SK-N-SH (cell line): ENCODE measurements at regions not wholly inside any gene's neighbourhood (a gene's known extent, or its start where the extent isn't known, plus 50 kb on each side); places are given as distances from the start of the nearest gene placed in this dataset.

Experiments
- CTCF ChIA-PET: fragments of 300-600, 350-600 bp; formaldehyde crosslinking; extraction: SDS; loops from one replicate; lab custom pipeline; 2021; lab: Yijun Ruan, JAX
- POLR2A ChIA-PET: fragments of 350-600 bp; sonication (Branson Sonifier 250); formaldehyde crosslinking; extraction: SDS; loops from one replicate; lab custom pipeline; 2020; ENCODE audit warnings: antibody characterized with exemption, inconsistent platforms; lab: Yijun Ruan, JAX
- DNase-seq: peaks from one replicate; pipeline ENCODE4 v3.0.0; 2012
- H2AFZ ChIP-seq: fragments of 200-600 bp; sonication (generic); 2 replicates; pipeline ENCODE4 v1.8.1; 2016; ENCODE audit warnings: antibody characterized with exemption, mild to moderate bottlenecking, low read depth
- H3F3A ChIP-seq: fragments of 200-600 bp; sonication (generic); replicated peaks from 2 replicates; pipeline ENCODE3; 2016; ENCODE audit warnings: antibody characterized with exemption, mild to moderate bottlenecking; ENCODE audit not compliant: insufficient read depth
- H3K27ac ChIP-seq, 2 experiments: fragments of 200-500 bp in 1 of 2; fragments of 200-600 bp in 1 of 2; sonication (Bioruptor generic) in 1 of 2; sonication (generic), shearing (Covaris generic) in 1 of 2; 2 replicates each; pipeline versions ENCODE4 v1.5.1 to v1.6.1; 2014 to 2016; ENCODE audit warnings: low read depth in 2 of 2, inconsistent platforms in 1 of 2, low read length in 1 of 2, mild to moderate bottlenecking in 1 of 2, mixed read lengths in 1 of 2
- H3K27me3 ChIP-seq: fragments of 200-600 bp; sonication (generic), shearing (Covaris generic); 2 replicates; pipeline ENCODE4 v1.6.1; 2016; ENCODE audit warnings: mixed run types; ENCODE audit not compliant: insufficient read depth
- H3K36me3 ChIP-seq, 2 experiments: fragments of 200-500 bp in 1 of 2; fragments of 200-600 bp in 1 of 2; sonication (Bioruptor generic) in 1 of 2; sonication (generic) in 1 of 2; replicated peaks in 1 of 2; 2 replicates each; pipeline versions ENCODE3 to v1.5.1; 2014 to 2016; ENCODE audit warnings: low read length in 1 of 2, mild to moderate bottlenecking in 1 of 2; ENCODE audit not compliant: insufficient read depth in 2 of 2, control insufficient read depth in 1 of 2
- H3K4me1 ChIP-seq, 2 experiments: fragments of 200-500 bp in 1 of 2; fragments of 200-600 bp in 1 of 2; sonication (Bioruptor generic) in 1 of 2; sonication (generic), shearing (Covaris generic) in 1 of 2; 2 replicates each; pipeline versions ENCODE4 v1.5.1 to v1.6.1; 2014 to 2016; ENCODE audit warnings: low read depth in 1 of 2, low read length in 1 of 2, mixed run types in 1 of 2; ENCODE audit not compliant: insufficient read depth in 2 of 2, control insufficient read depth in 1 of 2
- H3K4me2 ChIP-seq: fragments of 200-600 bp; sonication (generic), shearing (Covaris generic); 2 replicates; pipeline ENCODE4 v1.6.1; 2017; ENCODE audit warnings: mixed run types
- H3K4me3 ChIP-seq, 2 experiments: fragments of 200-500 bp in 1 of 2; fragments of 200-600 bp in 1 of 2; sonication (Bioruptor generic) in 1 of 2; sonication (generic), shearing (Covaris generic) in 1 of 2; 2 replicates each; pipeline versions ENCODE4 v1.5.1 to v1.8.1; 2014 to 2016; ENCODE audit warnings: low read depth in 2 of 2, inconsistent platforms in 1 of 2, low read length in 1 of 2, mild to moderate bottlenecking in 1 of 2, mixed read lengths in 1 of 2, moderate library complexity in 1 of 2
- H3K79me2 ChIP-seq: fragments of 200-600 bp; sonication (generic); 2 replicates; pipeline ENCODE4 v1.8.1; 2017; ENCODE audit warnings: mild to moderate bottlenecking; ENCODE audit not compliant: insufficient read depth
- H3K9ac ChIP-seq: fragments of 200-600 bp; sonication (generic); 2 replicates; pipeline ENCODE4 v1.6.1; 2017; ENCODE audit warnings: mixed run types
- H3K9me2 ChIP-seq: fragments of 200-600 bp; sonication (generic); 2 replicates; pipeline ENCODE4 v1.6.1; 2017; ENCODE audit warnings: mixed run types
- H3K9me3 ChIP-seq: fragments of 200-600 bp; sonication (generic); 2 replicates; pipeline ENCODE4 v1.6.1; 2017; ENCODE audit warnings: mixed run types, mild to moderate bottlenecking, moderate library complexity
- H4K20me1 ChIP-seq: fragments of 200-600 bp; sonication (generic); 2 replicates; pipeline ENCODE4 v1.6.1; 2017; ENCODE audit warnings: mild to moderate bottlenecking, mixed run types; ENCODE audit not compliant: insufficient read depth
- ELF1 ChIP-seq: IDR thresholded peaks from 2 replicates; pipeline ENCODE4 v1.4.0; 2012
- FOXJ3 ChIP-seq: sonication (generic); formaldehyde crosslinking; IDR thresholded peaks from 2 replicates; pipeline ENCODE4 v1.5.1; 2020; ENCODE audit warnings: mild to moderate bottlenecking, missing genetic modification reagents
- FOXM1 ChIP-seq: IDR thresholded peaks from 2 replicates; pipeline ENCODE4 v1.4.0; 2012; ENCODE audit warnings: low read depth, mild to moderate bottlenecking
- GABPA ChIP-seq: IDR thresholded peaks from 2 replicates; pipeline ENCODE4 v1.4.0; 2012; ENCODE audit warnings: low read depth, mild to moderate bottlenecking
- GATA2 ChIP-seq: sonication (generic); formaldehyde crosslinking; IDR thresholded peaks from 2 replicates; pipeline ENCODE4 v1.5.0; 2020; ENCODE audit warnings: mild to moderate bottlenecking, missing genetic modification reagents
- MEF2A ChIP-seq: IDR thresholded peaks from 2 replicates; pipeline ENCODE4 v1.4.0; 2012; ENCODE audit warnings: low read depth, borderline replicate concordance
- MXI1 ChIP-seq: IDR thresholded peaks from 2 replicates; pipeline ENCODE4 v1.6.1; 2012; ENCODE audit warnings: mild to moderate bottlenecking, low read depth, low read length, improper control_type of control experiment
- NFIC ChIP-seq: IDR thresholded peaks from 2 replicates; pipeline ENCODE4 v1.4.0; 2012; ENCODE audit warnings: borderline replicate concordance
- PBX3 ChIP-seq: IDR thresholded peaks from 2 replicates; pipeline ENCODE4; 2012
- POLR2AphosphoS5 ChIP-seq: IDR thresholded peaks from 2 replicates; pipeline ENCODE4 v1.6.1; 2012; ENCODE audit warnings: low read depth, low read length
- RCOR1 ChIP-seq: fragments of 150-350 bp; IDR thresholded peaks from 2 replicates; pipeline ENCODE4 v1.6.1; 2017; ENCODE audit warnings: antibody characterized with exemption, low read length
- RXRA ChIP-seq: IDR thresholded peaks from 2 replicates; pipeline ENCODE4 v1.4.0; 2012; ENCODE audit warnings: low read depth, mild to moderate bottlenecking, borderline replicate concordance
- TCF12 ChIP-seq: IDR thresholded peaks from 2 replicates; pipeline ENCODE4 v1.4.0; 2012
- TEAD4 ChIP-seq: IDR thresholded peaks from 2 replicates; pipeline ENCODE4 v1.4.0; 2012; ENCODE audit warnings: mild to moderate bottlenecking, borderline replicate concordance; ENCODE audit not compliant: insufficient read depth
- USF2 ChIP-seq: fragments of 150-350 bp; IDR thresholded peaks from 2 replicates; pipeline ENCODE4 v1.6.1; 2017; ENCODE audit warnings: antibody characterized with exemption, low read length, low read depth, borderline replicate concordance
- WGBS: methylation state at CpG from one replicate; pipeline ENCODE4 v1.1.6; 2017; ENCODE audit warnings: low lambda C conversion rate; 5-methylcytosine and 5-hydroxymethylcytosine counted together
- small RNA-seq, 7 experiments: library from RNA; depleted of rRNA; stranded (forward); fragments of <200 nt; gene quantifications; one replicate each; pipeline ENCODE3, GENCODE V24; 2012
- TF ChIP-seq, protein P1 (sequence below): IDR thresholded peaks from 2 replicates; pipeline ENCODE4 v1.4.0; 2012; ENCODE audit warnings: low read depth, borderline replicate concordance
- TF ChIP-seq, protein P2 (sequence below): IDR thresholded peaks from 2 replicates; pipeline ENCODE4 v1.4.0; 2012; ENCODE audit warnings: low read depth

GRCh38 chr16:62088731-62089410, 52.6 kb upstream of the CDH8 start:
- CTCF ChIA-PET = no interaction called here
- no peaks in the 10 kb centered on the region for H3K27me3 ChIP-seq
- DNase-seq = no peak
- no peaks in the 10 kb centered on the region for H3K36me3 ChIP-seq
- H3K9me3 ChIP-seq = no peaks in the 10 kb centered on the region
- no peaks in the 10 kb centered on the region; a peak in 1 of 4 replicates for H3K4me1 ChIP-seq
- no peaks in the 10 kb centered on the region for H4K20me1 ChIP-seq
- no peak overlapping the region for H3K4me2 ChIP-seq
- TF ChIP-seq RXRA (no peak), GABPA (no peak), TCF12 (no peak), PBX3 (no peak), TEAD4 (no peak), FOXJ3 (CRISPR knock-in tag) (no peak), FOXM1 (no peak), USF2 (no peak), GATA2 (no peak), RCOR1 (no peak), MEF2A (no peak), MXI1 (no peak), ELF1 (no peak), NFIC (no peak), POLR2AphosphoS5 (no peak)
- TF ChIP-seq, protein P1, sequence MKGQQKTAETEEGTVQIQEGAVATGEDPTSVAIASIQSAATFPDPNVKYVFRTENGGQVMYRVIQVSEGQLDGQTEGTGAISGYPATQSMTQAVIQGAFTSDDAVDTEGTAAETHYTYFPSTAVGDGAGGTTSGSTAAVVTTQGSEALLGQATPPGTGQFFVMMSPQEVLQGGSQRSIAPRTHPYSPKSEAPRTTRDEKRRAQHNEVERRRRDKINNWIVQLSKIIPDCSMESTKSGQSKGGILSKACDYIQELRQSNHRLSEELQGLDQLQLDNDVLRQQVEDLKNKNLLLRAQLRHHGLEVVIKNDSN = no peak
- TF ChIP-seq, protein P2, sequence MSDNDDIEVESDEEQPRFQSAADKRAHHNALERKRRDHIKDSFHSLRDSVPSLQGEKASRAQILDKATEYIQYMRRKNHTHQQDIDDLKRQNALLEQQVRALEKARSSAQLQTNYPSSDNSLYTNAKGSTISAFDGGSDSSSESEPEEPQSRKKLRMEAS = no peak
- POLR2A ChIA-PET = no interaction called here
- no peak overlapping the region for H2AFZ ChIP-seq
- no peak overlapping the region for H3K9ac ChIP-seq
- H3K27ac ChIP-seq = no peak overlapping the region
- no peaks in the 10 kb centered on the region for H3K9me2 ChIP-seq
- no peak overlapping the region for H3K4me3 ChIP-seq
- H3F3A ChIP-seq = no peaks in the 10 kb centered on the region
- 33% methylated on average over 5 of the region's 5 CpGs for WGBS
- H3K79me2 ChIP-seq = no peaks in the 10 kb centered on the region

Small RNAs in the stretch of these regions (small RNA-seq; reads per million reads assigned to genes)
- gene AC009101.1 = 0 reads per million in 7 experiments
- gene AC009161.2 = 0 reads per million in 7 experiments
- gene AC018846.1 = 0 reads per million in 7 experiments
- gene AC138305.3 = 0 reads per million in 7 experiments
- gene RNU6-21P = 0 to 0.10 (median 0) reads per million in 7 experiments
